Right atrium auricular region (tissue), 2 donors: ENCODE measurements at regions not wholly inside any gene's neighbourhood (a gene's known extent, or its start where the extent isn't known, plus 50 kb on each side); places are given as distances from the start of the nearest gene placed in this dataset.

Experiments used
- DNase-seq: peaks from one replicate; pipeline ENCODE4 v3.0.0-alpha.2; 2019; ENCODE audit warnings: low spot score
- H3K27ac ChIP-seq, 2 donors: fragments of 200-600 bp; sonication (generic); 1 replicate in 1 of 2; 2 replicates in 1 of 2; pipeline ENCODE4 v1.5.1; 2016 to 2019
- H3K27me3 ChIP-seq, 2 donors: fragments of 200-600 bp; sonication (generic); one replicate each; pipeline versions ENCODE4 v1.5.1 to v1.6.0; 2017 to 2019
- H3K36me3 ChIP-seq: fragments of 200-600 bp; sonication (generic); one replicate; pipeline ENCODE4 v1.5.1; 2016
- H3K4me1 ChIP-seq, 2 donors: fragments of 200-600 bp; sonication (generic); one replicate each; pipeline versions ENCODE4 v1.5.1 to v1.6.0; 2017 to 2019
- H3K4me3 ChIP-seq, 2 donors: fragments of 200-600 bp; sonication (generic); 1 replicate in 1 of 2; 2 replicates in 1 of 2; pipeline ENCODE4 v1.5.1; 2017 to 2019; ENCODE audit warnings: mild to moderate bottlenecking in 1 of 2, moderate library complexity in 1 of 2
- H3K9me3 ChIP-seq, 2 donors: fragments of 200-600 bp; sonication (generic); one replicate each; pipeline ENCODE4 v1.5.1; 2019
- TF ChIP-seq, protein P1 (sequence below), 2 donors: fragments of 200-600 bp; sonication (generic); IDR thresholded peaks; one replicate each; pipeline ENCODE4 v1.5.1; 2019; ENCODE audit warnings: antibody characterized with exemption in 2 of 2

DNA sequence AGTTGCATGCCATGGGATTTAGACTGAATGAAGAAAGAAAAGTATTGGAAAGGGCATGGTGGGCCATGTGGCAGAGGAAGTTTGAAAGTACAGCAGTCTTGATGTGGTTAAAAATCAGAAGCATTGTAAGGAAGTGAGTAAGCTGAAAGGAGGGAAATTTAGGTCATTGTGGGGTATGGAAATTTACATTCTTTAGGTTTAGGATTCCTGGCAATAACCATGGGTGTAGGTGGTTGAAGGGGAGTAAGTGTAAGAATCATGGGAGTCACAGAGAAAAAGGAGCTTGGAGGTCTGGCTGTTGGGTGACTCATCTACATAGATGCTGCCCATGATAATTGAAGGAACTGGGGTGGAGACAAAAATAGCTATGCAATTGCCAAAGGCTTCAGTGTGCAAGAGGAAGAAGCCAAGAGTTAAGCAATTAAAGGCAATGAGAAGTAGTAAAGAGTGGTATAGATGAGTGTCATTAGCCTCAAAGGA lies 243.8 kb upstream of the LDB2 start:
- no peak for DNase-seq
- no peaks in the 10 kb centered on the region for H3K36me3 ChIP-seq
- no peak overlapping the region for H3K27ac ChIP-seq
- TF ChIP-seq, protein P1, sequence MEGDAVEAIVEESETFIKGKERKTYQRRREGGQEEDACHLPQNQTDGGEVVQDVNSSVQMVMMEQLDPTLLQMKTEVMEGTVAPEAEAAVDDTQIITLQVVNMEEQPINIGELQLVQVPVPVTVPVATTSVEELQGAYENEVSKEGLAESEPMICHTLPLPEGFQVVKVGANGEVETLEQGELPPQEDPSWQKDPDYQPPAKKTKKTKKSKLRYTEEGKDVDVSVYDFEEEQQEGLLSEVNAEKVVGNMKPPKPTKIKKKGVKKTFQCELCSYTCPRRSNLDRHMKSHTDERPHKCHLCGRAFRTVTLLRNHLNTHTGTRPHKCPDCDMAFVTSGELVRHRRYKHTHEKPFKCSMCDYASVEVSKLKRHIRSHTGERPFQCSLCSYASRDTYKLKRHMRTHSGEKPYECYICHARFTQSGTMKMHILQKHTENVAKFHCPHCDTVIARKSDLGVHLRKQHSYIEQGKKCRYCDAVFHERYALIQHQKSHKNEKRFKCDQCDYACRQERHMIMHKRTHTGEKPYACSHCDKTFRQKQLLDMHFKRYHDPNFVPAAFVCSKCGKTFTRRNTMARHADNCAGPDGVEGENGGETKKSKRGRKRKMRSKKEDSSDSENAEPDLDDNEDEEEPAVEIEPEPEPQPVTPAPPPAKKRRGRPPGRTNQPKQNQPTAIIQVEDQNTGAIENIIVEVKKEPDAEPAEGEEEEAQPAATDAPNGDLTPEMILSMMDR (IDR thresholded peaks at IDR 0.05), result no peak
- H3K27me3 ChIP-seq, result no peaks in the 10 kb centered on the region
- peaks cover 0 to 29% of the 10 kb centered on the region in 2 donors for H3K9me3 ChIP-seq
- H3K4me1 ChIP-seq, result no peaks in the 10 kb centered on the region
- no peak overlapping the region for H3K4me3 ChIP-seq

DNA sequence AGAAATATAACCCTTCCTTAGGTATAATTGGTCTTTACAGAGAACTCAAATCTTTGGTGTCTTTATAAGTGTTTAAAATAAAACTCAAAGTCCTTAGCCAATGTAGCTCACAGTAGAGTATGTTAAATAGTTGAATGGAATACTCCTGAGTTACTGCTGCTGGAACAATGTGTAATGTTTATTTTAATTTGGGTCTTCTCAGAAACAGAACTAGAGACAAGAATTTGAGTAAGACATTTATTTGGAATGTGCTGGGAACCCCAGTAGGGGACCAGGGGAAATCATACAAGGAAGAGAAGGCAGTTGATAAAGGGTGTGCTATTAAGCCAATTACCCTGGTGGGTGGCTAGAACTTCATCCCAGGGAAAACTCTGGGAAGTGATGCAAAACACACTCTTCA lies 240.4 kb upstream of the LDB2 start:
- DNase-seq, result no peak
- Histone ChIP-seq H3K4me1 (no peaks in the 10 kb centered on the region), H3K36me3 (no peaks in the 10 kb centered on the region), H3K27me3 (no peaks in the 10 kb centered on the region), H3K4me3 (no peak overlapping the region), H3K27ac (no peak overlapping the region), H3K9me3 (peaks cover 0 to 29% of the 10 kb centered on the region in 2 donors)
- TF ChIP-seq, protein P1 (IDR thresholded peaks at IDR 0.05), result no peak

DNA sequence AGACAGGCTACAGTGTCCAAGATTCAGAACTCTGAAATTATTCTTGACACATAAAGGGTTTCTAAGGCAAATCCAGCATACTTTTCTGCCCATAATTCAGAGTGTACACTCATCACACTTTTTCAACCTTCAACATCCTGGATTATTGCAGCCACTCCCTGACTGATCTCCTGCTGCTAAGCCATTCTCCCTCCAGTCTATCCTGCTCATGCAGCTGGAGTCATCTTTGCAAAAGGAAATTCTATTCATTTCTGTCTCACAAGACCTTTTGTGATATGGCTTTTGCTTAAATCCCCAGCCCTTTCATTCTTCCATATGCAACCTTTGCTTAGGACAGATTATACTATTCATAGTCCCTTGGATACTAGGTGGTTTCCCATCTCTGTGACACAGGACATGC lies 236.1 kb upstream of the LDB2 start:
- H3K4me3 ChIP-seq, result no peak overlapping the region
- no peaks in the 10 kb centered on the region for H3K27me3 ChIP-seq
- H3K36me3 ChIP-seq, result no peaks in the 10 kb centered on the region
- TF ChIP-seq, protein P1 (IDR thresholded peaks at IDR 0.05), result no peak
- no peak for DNase-seq
- no peak overlapping the region for H3K27ac ChIP-seq
- H3K4me1 ChIP-seq, result no peaks in the 10 kb centered on the region
- peaks cover 0 to 17% of the 10 kb centered on the region in 2 donors for H3K9me3 ChIP-seq

DNA sequence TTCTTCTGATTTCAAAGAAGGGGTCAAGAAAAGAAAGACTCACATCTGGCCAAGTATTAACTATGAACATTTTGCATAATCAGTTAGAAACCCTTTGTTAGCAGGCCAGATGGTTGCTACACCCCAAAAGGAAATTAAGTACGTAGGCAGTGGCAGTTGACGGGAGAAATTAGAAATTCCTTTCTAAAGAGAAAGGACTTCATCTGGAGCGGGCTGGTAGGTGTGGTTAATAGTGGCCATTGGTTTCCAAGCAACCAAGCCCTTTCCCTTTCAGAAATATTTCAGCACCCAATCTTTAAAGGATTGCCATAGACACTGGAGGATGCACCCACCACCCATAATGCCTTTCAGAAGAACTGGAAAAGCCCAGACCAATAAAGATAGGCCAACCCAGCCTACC lies 235.7 kb upstream of the LDB2 start:
- Histone ChIP-seq H3K36me3 (no peaks in the 10 kb centered on the region), H3K4me3 (no peak overlapping the region), H3K27ac (no peak overlapping the region), H3K9me3 (peaks cover 0 to 13% of the 10 kb centered on the region in 2 donors), H3K27me3 (no peaks in the 10 kb centered on the region), H3K4me1 (no peaks in the 10 kb centered on the region)
- TF ChIP-seq, protein P1 (IDR thresholded peaks at IDR 0.05), result no peak
- DNase-seq, result no peak

DNA sequence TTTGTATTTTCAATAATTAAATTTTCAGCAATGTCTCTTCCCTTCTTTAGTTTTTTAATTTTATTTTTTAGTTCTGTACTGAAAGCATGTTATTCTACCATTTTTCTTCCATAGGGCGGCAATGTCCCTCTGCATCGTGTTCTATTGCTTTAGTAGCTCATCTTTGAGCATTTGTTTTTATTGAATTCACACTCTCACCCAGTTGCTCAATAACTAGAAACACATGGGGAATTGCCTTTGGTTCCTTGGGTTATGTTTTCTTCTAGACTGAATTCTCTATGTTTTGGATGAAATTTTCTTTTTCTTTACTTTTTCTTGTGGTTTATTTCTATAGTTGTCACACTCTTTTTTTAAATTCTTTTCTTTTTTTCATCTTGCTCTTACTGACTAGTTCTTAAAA lies 233.8 kb upstream of the LDB2 start:
- H3K27ac ChIP-seq, result no peak overlapping the region
- no peaks in the 10 kb centered on the region for H3K27me3 ChIP-seq
- H3K9me3 ChIP-seq, result no peaks in the 10 kb centered on the region
- DNase-seq, result no peak
- TF ChIP-seq, protein P1 (IDR thresholded peaks at IDR 0.05), result no peak
- H3K4me3 ChIP-seq, result no peak overlapping the region
- H3K36me3 ChIP-seq, result no peaks in the 10 kb centered on the region
- H3K4me1 ChIP-seq, result no peaks in the 10 kb centered on the region

DNA sequence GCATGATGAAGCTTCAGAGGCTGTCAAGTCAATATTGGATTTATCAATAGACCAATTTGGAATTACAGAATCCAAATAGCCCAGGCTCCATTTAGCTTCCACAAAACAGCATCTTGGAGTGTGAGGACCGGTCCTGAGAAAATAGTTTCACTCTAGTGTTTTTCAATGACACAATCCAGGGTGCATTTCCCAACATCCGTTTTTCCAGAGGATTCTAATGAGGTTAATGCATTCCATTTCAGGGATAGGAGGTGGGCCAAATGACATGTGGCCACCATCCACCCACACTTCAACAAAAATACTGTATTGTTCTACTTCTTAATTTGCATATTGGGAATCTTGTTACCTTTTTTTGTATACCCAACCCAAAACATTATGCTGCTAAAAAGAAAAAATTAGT lies 229.8 kb upstream of the LDB2 start:
- no peaks in the 10 kb centered on the region for H3K27me3 ChIP-seq
- no peak overlapping the region for H3K4me3 ChIP-seq
- DNase-seq, result no peak
- no peak overlapping the region for H3K27ac ChIP-seq
- no peaks in the 10 kb centered on the region for H3K9me3 ChIP-seq
- no peaks in the 10 kb centered on the region for H3K4me1 ChIP-seq
- TF ChIP-seq, protein P1 (IDR thresholded peaks at IDR 0.05), result no peak
- no peaks in the 10 kb centered on the region for H3K36me3 ChIP-seq
